IPS DF 6.9 (cell line): ENCODE measurements at regions not wholly inside any gene's neighbourhood (a gene's known extent, or its start where the extent isn't known, plus 50 kb on each side); places are given as distances from the start of the nearest gene placed in this dataset.

Experiments used
- DNase-seq: peaks from one replicate; pipeline ENCODE4 v3.0.0-alpha.2; 2013; ENCODE audit warnings: low read depth, low spot score
- H3K27ac ChIP-seq: one replicate; pipeline ENCODE4 v1.5.1; 2013; ENCODE audit warnings: low read length, control low read depth
- H3K27me3 ChIP-seq: 2 replicates; pipeline ENCODE4 v1.6.1; 2013; ENCODE audit warnings: mild to moderate bottlenecking, low read length; ENCODE audit not compliant: control insufficient read depth, insufficient read depth
- H3K36me3 ChIP-seq: 2 replicates; pipeline ENCODE4 v1.6.1; 2013; ENCODE audit warnings: low read length; ENCODE audit not compliant: control insufficient read depth, insufficient read depth
- H3K4me1 ChIP-seq: 2 replicates; pipeline ENCODE4 v1.6.1; 2013; ENCODE audit warnings: low read length; ENCODE audit not compliant: control insufficient read depth, insufficient read depth
- H3K4me3 ChIP-seq: 2 replicates; pipeline ENCODE4 v1.5.1; 2013; ENCODE audit warnings: mild to moderate bottlenecking, low read length
- H3K9me3 ChIP-seq: 2 replicates; pipeline ENCODE4 v1.6.1; 2013; ENCODE audit warnings: low read length, inconsistent platforms; ENCODE audit not compliant: control insufficient read depth, insufficient read depth
- WGBS: extraction: QIAGEN DNeasy Blood & Tissue Kit; methylation state at CpG from one replicate; pipeline ENCODE4 v1.1.7; 2013; ENCODE audit warnings: mixed read lengths, missing lambda C conversion rate; ENCODE audit not compliant: insufficient read length, insufficient coverage; 5-methylcytosine and 5-hydroxymethylcytosine counted together

DNA sequence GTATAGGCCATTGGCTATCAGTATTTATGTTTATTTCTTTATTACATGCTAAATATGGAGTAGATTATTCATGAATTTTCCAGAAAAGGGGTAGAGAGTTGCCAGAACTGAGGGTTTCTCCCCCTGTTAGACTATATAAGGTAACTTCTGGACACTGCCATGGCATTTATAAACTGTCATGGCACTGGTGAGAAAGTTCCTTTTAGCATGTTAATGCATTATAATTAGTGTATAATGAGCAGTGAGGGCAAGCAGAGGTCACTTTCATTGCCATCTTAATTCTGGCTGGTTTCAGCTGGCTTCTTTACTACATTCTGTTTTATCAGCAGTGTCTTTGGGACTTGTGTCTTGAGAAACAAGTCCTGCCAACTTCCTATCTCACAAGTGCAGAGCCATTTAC is 220.0 kb upstream of the CNR1 start:
- Histone ChIP-seq H3K4me3 (no peak overlapping the region), H3K9me3 (no peaks in the 10 kb centered on the region), H3K4me1 (peaks cover 1% of the 10 kb centered on the region; the same call in 1 of the 2 replicates), H3K27ac (no peak overlapping the region), H3K27me3 (no peaks in the 10 kb centered on the region), H3K36me3 (no peaks in the 10 kb centered on the region)
- no peak for DNase-seq

- WGBS = no CpG with 5 or more reads among the region's 2 CpGs
- no peak overlapping the region for H3K27ac ChIP-seq
- no peaks in the 10 kb centered on the region for H3K36me3 ChIP-seq
- no peak overlapping the region for H3K4me3 ChIP-seq
- no peaks in the 10 kb centered on the region for H3K9me3 ChIP-seq
- no peak for DNase-seq
- no peaks in the 10 kb centered on the region for H3K27me3 ChIP-seq
- H3K4me1 ChIP-seq = peaks cover 1% of the 10 kb centered on the region; the same call in 1 of the 2 replicates
These were observed 217.0 kb upstream of the CNR1 start for GRCh38 chr6:88383183-88383582.

- Histone ChIP-seq H3K36me3 (no peaks in the 10 kb centered on the region), H3K4me3 (no peak overlapping the region), H3K27me3 (no peaks in the 10 kb centered on the region), H3K9me3 (no peaks in the 10 kb centered on the region), H3K4me1 (peaks cover 1% of the 10 kb centered on the region; the same call in 1 of the 2 replicates), H3K27ac (no peak overlapping the region)
- no peak for DNase-seq
These were observed 215.1 kb upstream of the CNR1 start for GRCh38 chr6:88381289-88381642.

DNA sequence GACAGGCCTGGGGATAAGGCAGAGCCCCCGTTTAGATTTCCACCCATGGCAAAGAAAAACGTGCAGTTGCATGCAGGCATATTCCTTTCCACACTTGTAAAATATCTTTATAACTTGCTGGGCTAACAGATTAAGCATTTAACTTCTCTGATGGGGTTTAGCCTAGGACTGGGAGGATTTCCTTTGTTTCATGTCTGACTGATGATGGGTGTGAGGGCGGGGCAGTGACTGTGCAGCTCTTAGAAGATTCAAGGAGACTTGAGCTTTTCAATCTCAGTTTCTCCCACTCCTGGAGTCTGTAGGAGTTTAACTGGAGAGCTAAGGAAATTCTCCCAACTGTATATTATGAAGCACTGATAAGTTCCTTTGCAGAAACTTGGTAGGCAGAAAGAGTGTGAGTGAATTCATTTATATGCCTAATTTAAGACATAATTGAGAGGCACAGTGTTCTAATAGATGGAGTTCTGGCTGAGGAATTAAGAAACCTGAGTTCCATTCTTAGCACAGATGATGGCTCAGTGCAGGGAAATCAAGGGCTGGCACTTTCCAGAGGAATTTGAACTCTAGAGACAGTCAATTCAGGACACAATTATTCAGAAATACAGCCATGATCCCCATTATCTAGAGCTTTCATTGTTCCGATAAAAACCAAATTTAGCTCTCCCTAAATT is 214.6 kb upstream of the CNR1 start:
- H3K27ac ChIP-seq = no peak overlapping the region
- no CpG with 5 or more reads among the region's 4 CpGs for WGBS

DNA sequence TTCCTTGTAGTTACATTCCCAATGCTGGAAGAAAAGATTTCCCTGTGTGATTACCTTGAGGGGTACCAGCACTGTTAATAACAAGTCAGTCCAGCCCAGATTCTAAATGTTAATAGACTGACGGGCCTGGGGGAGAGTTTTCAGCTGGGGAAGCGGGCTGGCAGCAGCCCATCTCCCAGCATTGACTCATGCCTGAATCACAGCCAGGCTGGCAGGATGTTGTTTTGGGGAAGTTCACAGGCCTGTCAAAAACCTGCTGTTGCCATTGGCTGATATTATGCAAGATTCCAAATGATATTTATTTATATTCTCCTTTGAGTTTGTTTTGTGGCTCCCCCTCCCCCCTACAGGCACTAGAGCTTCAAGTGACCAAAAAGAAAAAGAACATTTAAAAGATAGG is 213.9 kb upstream of the CNR1 start:
- H3K4me3 ChIP-seq = no peak overlapping the region
- no peaks in the 10 kb centered on the region for H3K36me3 ChIP-seq
- no peaks in the 10 kb centered on the region for H3K9me3 ChIP-seq
- no peaks in the 10 kb centered on the region for H3K27me3 ChIP-seq
- no peak for DNase-seq
- no CpG with 5 or more reads among the region's 2 CpGs for WGBS
- H3K4me1 ChIP-seq = peaks cover 1% of the 10 kb centered on the region; the same call in 1 of the 2 replicates
- no peak overlapping the region for H3K27ac ChIP-seq

More for the DNA sequence above, 214.6 kb upstream of the CNR1 start:
- no peak for DNase-seq
- no peaks in the 10 kb centered on the region for H3K36me3 ChIP-seq
- H3K27me3 ChIP-seq = no peaks in the 10 kb centered on the region
- H3K4me1 ChIP-seq = peaks cover 1% of the 10 kb centered on the region; the same call in 1 of the 2 replicates
- H3K9me3 ChIP-seq = no peaks in the 10 kb centered on the region
- no peak overlapping the region for H3K4me3 ChIP-seq

DNA sequence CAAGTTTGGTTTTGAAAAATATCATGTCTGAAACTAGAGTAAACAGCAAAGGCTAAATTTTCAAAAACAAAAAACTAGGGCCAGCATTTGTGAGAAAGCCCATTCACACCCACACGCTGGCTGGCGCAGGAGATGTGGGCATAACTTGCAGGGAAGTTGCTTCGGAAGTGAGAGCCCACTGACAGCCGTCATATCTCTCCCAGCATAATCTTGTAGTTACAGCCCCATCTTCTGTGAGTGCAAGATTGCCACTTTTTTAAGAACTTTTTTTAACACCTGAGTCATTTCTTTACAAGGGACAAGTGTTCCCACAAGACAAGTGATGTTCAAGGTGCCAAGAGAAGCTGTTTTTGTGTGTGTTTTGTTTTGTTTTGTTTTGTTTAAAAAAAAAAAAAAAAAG is 212.5 kb upstream of the CNR1 start:
- Histone ChIP-seq H3K9me3 (no peaks in the 10 kb centered on the region), H3K36me3 (no peaks in the 10 kb centered on the region), H3K27ac (no peak overlapping the region), H3K4me1 (peaks cover 1% of the 10 kb centered on the region; the same call in 1 of the 2 replicates), H3K27me3 (no peaks in the 10 kb centered on the region), H3K4me3 (no peak overlapping the region)
- no peak for DNase-seq
- WGBS = no CpG with 5 or more reads among the region's 4 CpGs

DNA sequence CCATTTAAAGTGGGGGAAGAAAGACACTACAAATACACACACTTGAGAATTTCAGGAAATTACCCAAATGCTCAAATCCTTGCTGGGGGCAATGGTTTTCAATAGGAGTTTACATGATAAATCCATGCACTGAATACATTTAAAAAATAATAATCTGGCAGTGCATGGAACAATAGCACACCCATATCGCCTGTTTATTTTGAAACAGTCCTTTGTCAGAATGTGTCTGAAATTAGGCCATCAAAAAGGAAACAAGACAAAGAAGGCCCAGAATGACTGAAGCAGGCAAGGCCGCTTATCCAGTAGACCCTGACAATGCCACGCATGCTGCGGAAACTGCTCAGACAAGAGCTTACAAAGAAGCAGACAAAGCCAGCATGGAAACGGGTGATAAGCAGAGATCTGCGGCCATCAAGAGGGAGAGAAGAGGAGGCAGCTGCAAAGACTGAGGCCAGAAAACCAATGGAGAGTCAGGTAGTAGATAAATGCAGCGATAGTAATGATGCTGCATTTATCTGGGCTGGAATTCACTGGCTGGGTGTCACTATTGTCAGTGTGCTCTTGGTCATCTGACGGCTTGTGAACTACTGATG is 211.9 kb upstream of the CNR1 start:
- WGBS = no CpG with 5 or more reads among the region's 8 CpGs
- Histone ChIP-seq H3K4me1 (peaks cover 1% of the 10 kb centered on the region; the same call in 1 of the 2 replicates), H3K9me3 (no peaks in the 10 kb centered on the region), H3K27me3 (no peaks in the 10 kb centered on the region), H3K4me3 (no peak overlapping the region), H3K36me3 (no peaks in the 10 kb centered on the region), H3K27ac (no peak overlapping the region)
- no peak for DNase-seq

DNA sequence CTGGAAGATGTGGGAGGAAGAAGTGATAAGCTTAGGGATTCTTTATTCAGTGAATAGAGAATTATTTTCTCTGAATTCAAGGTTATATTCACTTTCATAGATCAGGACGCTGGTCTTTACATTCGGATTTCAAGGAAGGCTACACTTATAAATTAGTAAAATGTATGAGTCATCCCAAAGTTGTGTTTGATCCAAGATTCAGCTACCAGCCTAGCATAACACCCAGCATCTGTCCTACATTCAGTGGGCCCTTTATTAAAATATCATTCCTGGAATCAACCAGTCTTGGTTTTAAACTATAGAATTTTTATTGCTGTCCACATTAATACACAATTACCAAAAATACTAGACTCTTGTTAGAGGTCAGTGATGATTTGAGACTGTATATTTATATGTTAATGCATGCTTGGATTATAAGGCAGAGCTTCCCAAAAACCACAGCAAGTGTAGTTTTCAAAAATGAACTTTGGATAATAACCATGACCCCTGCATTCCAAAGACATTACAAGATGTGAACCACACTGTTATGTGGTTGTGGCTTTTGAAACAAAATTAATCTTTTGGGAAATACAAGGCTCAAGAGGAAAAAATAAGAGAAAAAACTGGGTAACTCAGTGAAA is 210.7 kb upstream of the CNR1 start:
- no peak for DNase-seq
- H3K4me3 ChIP-seq = no peak overlapping the region
- H3K27me3 ChIP-seq = no peaks in the 10 kb centered on the region
- no peaks in the 10 kb centered on the region for H3K9me3 ChIP-seq
- WGBS = no CpG with 5 or more reads among the region's 2 CpGs
- H3K27ac ChIP-seq = no peak overlapping the region
- peaks cover 1% of the 10 kb centered on the region; the same call in 1 of the 2 replicates for H3K4me1 ChIP-seq
- no peaks in the 10 kb centered on the region for H3K36me3 ChIP-seq

DNA sequence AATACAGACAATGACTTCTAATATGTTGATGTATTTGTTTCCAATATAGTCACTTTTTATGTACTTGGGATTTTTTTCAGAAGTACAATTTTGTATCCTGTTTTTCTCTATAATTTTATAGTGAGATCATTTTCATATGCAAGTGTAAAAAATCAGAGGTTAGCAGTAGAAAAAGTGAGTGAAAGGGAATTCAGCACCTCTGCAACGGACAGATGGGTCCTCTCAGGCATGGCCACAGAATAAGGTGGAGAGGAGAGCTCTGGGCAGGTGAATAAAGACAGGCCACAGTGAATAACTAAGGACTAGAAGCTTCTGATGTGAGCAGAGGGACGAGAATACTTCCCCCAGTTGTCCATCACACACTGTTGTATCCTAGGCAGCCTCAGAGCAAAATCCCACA is 210.1 kb upstream of the CNR1 start:
- Histone ChIP-seq H3K27ac (no peak overlapping the region), H3K9me3 (no peaks in the 10 kb centered on the region), H3K36me3 (no peaks in the 10 kb centered on the region), H3K27me3 (no peaks in the 10 kb centered on the region), H3K4me3 (no peak overlapping the region), H3K4me1 (peaks cover under 1% of the 10 kb centered on the region; the same call in 1 of the 2 replicates)
- WGBS = no CpG with 5 or more reads among the region's 2 CpGs
- DNase-seq = no peak

DNA sequence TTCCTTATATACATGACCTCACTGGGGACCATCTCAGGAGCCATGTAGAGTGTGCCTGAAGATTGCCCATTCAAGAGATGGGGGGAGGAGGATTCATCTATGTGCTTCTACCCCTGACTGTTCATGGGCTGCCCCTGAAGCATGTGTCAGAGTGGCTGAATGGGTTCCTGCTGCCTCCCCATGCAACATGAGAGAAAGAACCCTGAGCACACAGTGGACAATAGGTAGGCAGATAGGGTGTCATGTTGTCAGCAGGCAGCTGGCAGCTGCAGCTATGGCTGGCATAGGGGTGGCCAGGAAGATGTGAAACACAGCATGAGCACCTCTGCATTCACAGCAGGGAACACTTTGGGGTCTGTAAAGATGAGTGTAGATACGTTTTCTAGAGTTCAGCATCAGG is 208.4 kb upstream of the CNR1 start:
- no peak overlapping the region for H3K27ac ChIP-seq
- no peak for DNase-seq
- H3K4me3 ChIP-seq = no peak overlapping the region
- WGBS = no CpG with 5 or more reads among the region's 1 CpG
- no peaks in the 10 kb centered on the region for H3K27me3 ChIP-seq
- H3K4me1 ChIP-seq = no peaks in the 10 kb centered on the region
- H3K9me3 ChIP-seq = no peaks in the 10 kb centered on the region
- no peaks in the 10 kb centered on the region for H3K36me3 ChIP-seq

DNA sequence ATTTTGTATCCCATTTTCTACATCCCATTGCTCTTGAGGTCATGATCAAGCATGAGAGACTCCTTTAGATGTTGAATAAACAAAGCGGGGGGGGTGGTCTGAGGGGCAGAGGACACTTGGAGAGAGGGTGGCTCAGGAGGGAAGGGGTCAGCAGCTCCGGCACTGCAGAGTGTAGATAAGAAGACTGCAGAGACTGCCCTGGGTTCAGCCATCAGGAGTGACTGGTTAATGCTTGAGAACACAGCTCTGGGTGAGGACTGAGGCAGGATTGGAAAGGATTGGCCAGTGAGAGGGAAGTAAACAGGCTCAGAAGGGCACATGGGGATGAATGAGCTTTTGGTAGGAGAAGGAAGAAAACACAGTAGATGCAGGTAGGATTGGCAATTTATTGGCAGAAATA is 205.3 kb upstream of the CNR1 start:
- no CpG with 5 or more reads among the region's 2 CpGs for WGBS
- no peak overlapping the region for H3K27ac ChIP-seq
- no peak for DNase-seq
- no peak overlapping the region for H3K4me3 ChIP-seq
- H3K27me3 ChIP-seq = no peaks in the 10 kb centered on the region
- no peaks in the 10 kb centered on the region for H3K9me3 ChIP-seq
- no peaks in the 10 kb centered on the region for H3K36me3 ChIP-seq
- no peaks in the 10 kb centered on the region for H3K4me1 ChIP-seq
